ENCODE measurements at regions not wholly inside any gene's neighbourhood (a gene's known extent, or its start where the extent isn't known, plus 50 kb on each side); places are given as distances from the start of the nearest gene placed in this dataset.

- TF ChIP-seq CTCF (optimal IDR thresholded peaks at IDR 0.05 in 1 of 3, IDR thresholded peaks at IDR 0.05 in 1 of 3, conservative IDR thresholded peaks at IDR 0.05 in 1 of 3; ENCODE audit: extremely low read depth in 1 of 3, insufficient read depth in 2 of 3, low read length in 3 of 3), result no peak
- TF ChIP-seq EZH2 (IDR thresholded peaks at IDR 0.05; ENCODE audit: low read length), result no peak
Observed at GRCh38 chr5:158606233-158606632, 493.5 kb downstream of the EBF1 start.

Data from keratinocyte (primary cell).